Heart left ventricle (tissue), 13 donors: ENCODE measurements at regions not wholly inside any gene's neighbourhood (a gene's known extent, or its start where the extent isn't known, plus 50 kb on each side); places are given as distances from the start of the nearest gene placed in this dataset.

Experiments
- CTCF ChIP-seq, 12 donors: fragments of 200-600 bp; sonication (generic) in 4 of 12; IDR thresholded peaks; one replicate each; pipeline versions ENCODE4 v1.5.0 to v1.8.0; 2018 to 2022; ENCODE audit warnings: antibody characterized with exemption in 12 of 12, mild to moderate bottlenecking in 5 of 12
- POLR2A ChIP-seq, 2 donors: fragments of 450-650 bp; IDR thresholded peaks; one replicate each; pipeline ENCODE4 v1.6.1; 2017; ENCODE audit warnings: antibody characterized with exemption in 2 of 2, mild to moderate bottlenecking in 2 of 2, moderate library complexity in 2 of 2
- donor health status: ischemic (EF 13 %, LVEDD 7.1; RV severe dilation, severe dysfunction).
- donor health status: DM: no; HTN: yes; CAD: no.
- donor health status: DM: no; HTN: no; CAD: no.
- donor health status: ischemic (EF 25% LVEDD 6.9; RV normal size, moderate dysfunction).
- donor health status: ischemic (EF 25% LVEDD 5.7; RV mildly dilated, moderate dysfunction).
- donor health status: ischemic (EF 35%, LVEDD 5.7; RV mildly dilated, moderate dysfunction).
- donor health status: nonischemic (EF 11% LVEDD 7.7; RV severe dilation, severe dysfunction).
- donor health status: DM: yes; HTN: yes; CAD: no.
- donor health status: PGD.
- donor health status: ischemic (EF 29% LVEDD 5.4; RV normal size, mild dysfunction).
- donor health status: nonischemic (EF 23%, LVEDD 6.1; RV moderate dilation, normal function).

- TF ChIP-seq CTCF (IDR thresholded peaks at IDR 0.05) (no peak), POLR2A (IDR thresholded peaks at IDR 0.05) (no peak)
These were observed 215.6 kb upstream of the SLC14A2 start for GRCh38 chr18:45399643-45400042.
